GM21423 (cell line): ENCODE measurements at regions not wholly inside any gene's neighbourhood (a gene's known extent, or its start where the extent isn't known, plus 50 kb on each side); places are given as distances from the start of the nearest gene placed in this dataset.

Experiments
- ATAC-seq: cut with Tn5 transposase; IDR thresholded peaks from one replicate; pipeline ENCODE4 v1.9.1; 2021; ENCODE audit warnings: mild to moderate bottlenecking, moderate library complexity; ENCODE audit not compliant: unreplicated experiment

GRCh38 chr20:48257833-48258232, 472.6 kb upstream of the SULF2 start:
- no peak for ATAC-seq

- ATAC-seq = no peak
Observed at GRCh38 chr20:48247961-48248360, 462.7 kb upstream of the SULF2 start.

- no peak for ATAC-seq
Observed at GRCh38 chr20:48246061-48246790, 460.9 kb upstream of the SULF2 start.

- no peak for ATAC-seq
Observed at GRCh38 chr20:48242623-48243022, 457.3 kb upstream of the SULF2 start.

- ATAC-seq = no peak
Observed at GRCh38 chr20:48241482-48241881, 456.2 kb upstream of the SULF2 start.

GRCh38 chr20:48238781-48239180, 453.5 kb upstream of the SULF2 start:
- ATAC-seq = no peak

- ATAC-seq = no peak
Observed at GRCh38 chr20:48238326-48238725, 453.0 kb upstream of the SULF2 start.

GRCh38 chr20:48236000-48236970, 451.0 kb upstream of the SULF2 start:
- no peak for ATAC-seq

DNA sequence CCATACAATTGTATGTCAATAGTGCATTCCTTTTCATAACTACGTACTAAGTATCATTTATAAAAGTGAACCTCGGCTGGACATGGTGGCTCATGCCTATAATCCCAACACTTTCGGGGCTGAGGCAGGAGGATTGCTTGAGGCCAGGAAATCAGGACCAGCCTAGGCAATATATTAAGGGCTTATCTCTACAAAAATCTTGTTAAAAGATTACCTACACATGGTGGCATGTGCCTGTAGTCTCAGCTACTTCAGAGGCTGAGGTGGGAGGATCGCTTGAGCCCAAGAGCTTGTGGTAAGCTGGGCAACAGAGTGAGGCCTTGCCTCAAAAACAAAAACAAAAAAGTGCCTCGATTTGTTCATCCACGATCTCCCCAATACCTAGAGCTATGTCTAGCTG, 449.7 kb upstream of the SULF2 start:
- ATAC-seq = no peak

DNA sequence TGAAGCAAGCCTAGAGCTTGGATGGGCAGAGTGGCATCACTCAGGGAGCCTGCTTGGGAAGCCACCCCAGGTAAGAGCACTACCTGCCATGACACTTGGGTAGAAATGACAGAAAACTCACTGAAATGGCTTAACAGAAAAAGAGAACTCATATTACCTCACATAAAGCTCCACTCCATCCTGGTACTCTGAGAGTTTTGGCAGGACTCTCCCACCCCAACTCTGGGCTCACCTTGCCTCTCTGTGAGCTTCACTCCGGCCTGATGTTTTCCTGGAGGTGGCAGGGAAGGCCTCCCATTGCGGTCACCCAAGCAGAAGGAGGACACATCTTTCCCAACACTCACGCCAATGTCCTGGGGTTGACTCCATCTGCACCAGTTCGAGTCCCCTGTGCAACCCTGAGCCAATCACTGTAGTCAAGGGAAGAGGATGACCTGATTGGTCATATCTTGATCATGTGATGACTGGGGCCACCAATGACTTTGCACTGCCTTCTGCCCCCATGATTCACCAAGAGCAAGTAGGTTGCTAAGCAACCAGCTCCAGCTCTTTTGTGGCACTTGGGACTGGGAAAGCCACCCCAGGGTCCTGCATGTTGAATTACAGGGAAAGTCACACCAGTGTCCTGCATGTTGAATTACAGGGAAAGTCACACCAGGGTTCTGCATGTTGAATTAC, 446.1 kb upstream of the SULF2 start:
- ATAC-seq = no peak

DNA sequence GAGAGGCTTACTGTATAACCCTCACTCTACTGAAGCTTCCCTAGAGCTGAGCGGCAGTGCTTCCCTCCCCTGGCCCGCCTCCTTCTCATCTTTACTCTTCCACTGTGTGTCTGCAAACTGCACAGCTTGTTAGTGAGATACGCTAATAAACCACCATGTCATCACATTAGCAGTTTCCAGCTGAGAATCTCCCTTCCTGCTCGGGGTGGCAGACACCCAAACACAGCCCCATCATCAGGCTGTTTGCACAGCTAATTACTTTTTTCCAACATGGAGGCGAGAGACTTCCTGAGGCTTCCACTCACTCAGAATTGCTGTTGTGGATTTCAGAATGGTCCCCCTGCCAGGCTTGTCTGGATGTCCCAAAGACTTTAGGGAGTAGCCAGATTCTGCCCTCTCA, 444.9 kb upstream of the SULF2 start:
- no peak for ATAC-seq

DNA sequence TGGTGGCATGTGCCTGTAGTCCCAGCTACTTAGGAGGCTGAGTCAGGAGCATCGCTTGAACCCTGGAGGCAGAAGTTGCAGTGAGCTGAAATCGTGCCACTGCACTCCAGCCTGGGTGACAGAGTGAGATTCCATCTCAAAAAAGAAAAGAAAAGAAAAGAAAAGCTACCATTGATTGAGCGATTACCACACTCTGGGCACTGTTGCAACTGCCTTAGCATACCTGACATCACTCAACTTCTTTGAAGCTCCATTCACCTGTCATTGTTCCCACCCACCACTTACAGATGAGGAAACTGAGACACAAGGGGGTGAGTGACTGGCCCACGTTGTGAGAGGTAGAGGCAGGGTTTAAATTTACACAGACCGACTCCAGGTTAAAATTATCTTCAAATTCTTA, 442.1 kb upstream of the SULF2 start:
- no peak for ATAC-seq

GRCh38 chr20:48226642-48227041, 441.4 kb upstream of the SULF2 start:
- no peak for ATAC-seq

DNA sequence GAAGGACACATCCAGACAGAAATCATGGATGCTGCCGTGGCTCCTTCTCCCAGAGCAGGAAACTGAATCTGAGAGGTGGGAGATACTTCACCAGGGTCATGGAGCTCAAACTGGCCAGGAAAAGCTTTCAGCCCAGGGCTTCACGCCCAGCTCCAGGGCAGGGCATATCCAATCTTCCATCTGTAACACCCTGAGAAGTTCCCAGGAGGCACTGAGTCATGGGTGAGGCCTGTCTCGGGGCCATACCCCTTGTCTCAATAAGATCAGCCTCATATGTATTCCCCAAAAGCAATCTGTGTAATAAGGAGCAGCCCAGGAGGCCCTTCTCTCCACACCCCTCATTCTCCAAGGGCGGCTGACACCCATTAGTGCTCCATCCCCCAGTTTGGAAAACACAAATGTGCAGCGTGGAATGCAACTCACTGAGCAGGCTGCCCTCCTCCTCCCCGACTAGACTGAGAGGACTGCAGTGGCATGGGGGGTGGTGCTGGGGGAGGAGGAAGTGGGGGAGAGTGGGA, 439.3 kb upstream of the SULF2 start:
- ATAC-seq = no peak

- no peak for ATAC-seq
Observed at GRCh38 chr20:48223715-48224114, 438.4 kb upstream of the SULF2 start.

DNA sequence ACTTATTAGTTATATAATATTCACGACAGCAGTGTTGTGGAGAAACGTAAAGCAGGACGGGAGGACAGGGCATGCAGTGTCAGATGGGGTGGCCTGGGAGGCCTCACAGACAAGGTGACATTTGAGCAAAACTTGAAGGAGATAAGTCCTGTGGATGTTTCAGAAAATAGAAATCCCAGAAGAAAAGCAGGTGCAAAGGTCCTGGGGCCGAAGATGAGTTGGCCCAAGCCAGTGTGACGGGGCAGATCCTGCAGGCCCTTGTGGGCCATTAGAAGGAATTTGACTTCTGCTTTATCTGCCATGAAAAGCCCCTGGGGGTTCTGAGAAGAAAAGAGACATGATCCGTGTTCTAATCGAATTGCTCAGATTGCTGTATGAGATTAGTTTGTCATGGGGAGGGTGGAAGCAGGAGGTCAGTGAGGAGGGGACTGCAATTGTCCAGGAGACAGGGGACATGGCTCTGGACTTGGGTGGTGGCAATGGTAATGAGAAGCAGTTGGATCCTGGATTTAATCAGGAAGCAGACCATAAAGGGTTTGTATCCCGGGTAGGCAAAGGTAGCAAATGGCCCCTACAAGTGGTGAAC, 437.4 kb upstream of the SULF2 start:
- no peak for ATAC-seq

DNA sequence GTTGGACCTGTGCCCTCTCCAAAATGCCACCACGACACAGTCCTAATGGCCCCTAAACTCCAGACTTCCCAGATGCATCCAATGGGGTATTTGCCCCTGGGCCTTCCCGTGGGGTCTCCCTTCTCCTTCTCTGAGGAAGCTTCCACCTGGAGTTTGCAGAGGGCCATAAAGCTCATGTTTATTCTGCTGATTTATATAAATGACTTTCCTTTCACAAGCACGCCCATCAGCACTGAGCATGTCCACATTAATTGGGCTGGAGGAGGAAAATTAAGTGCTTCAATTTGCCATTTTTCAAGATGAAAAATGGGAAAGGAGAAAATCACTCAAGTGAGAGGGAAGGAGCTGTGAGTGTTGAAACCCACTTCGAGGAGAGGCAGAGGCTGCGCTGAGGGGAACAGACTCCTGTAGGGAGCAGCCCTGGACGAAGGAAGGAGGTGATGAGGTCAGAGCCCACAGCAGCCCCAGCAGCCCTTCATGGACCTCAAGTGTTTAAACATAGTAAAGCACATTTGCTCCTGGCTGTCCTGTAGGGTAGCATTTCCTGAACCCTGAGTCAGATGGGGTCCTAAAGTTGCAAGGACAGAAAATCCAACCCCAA, 434.9 kb upstream of the SULF2 start:
- no peak for ATAC-seq

DNA sequence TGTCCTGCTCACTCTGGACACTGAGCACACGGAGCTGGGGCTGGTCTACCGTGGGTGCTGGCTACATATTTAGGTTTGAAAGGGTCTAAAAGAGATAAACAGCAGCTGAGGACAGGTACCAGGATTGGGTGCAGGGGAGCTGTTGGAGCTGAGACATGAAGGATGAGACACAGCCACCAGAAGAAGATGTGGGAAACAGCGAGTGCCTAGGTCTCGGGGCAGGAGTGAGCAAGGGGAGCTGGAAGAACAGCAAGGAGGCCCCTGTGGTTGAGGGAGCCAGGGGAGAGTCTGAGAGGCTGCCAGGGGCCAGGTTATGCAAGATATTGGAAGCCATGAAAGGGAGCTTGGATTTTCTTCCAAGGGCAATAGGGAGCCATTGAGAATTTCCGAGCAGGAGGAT, 434.0 kb upstream of the SULF2 start:
- no peak for ATAC-seq

DNA sequence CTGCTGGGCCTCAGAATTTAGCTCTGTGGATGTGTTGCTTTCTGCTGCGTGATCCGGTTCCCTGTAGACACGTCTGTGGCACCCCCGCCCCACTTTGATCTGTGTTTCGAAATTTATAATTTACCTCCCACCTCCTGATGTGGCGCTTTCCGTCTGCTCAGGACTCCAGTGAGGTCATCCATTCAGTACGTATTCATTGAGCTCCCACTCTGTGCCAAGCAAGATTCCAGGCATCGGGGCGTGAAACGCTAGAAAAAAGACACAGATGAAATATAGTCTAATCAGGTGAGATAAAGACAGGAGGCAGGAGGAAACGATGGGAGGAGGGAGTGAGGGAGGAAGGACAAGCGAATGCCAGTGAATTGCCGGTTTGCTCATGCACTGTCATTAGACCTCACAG, 431.9 kb upstream of the SULF2 start:
- ATAC-seq = no peak

DNA sequence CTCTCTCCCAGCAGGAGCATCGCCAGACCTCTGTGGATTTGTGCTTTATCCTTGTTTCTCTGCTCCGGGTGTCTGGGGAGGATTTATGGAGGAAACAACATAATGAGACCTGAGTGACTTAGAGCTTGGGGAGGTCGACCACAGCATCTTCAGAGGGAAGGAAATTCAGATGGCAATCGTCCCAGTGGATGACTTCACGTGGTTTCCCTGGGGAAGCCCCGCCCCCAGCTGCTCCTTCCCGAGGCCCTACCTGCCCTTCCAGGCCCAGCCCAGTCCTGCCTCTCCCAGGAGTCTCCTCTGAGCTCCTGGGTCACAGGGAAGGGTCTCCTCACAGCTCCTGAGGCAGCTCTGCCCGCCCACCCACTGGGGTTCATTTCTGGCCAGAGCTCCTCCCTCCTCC, 430.3 kb upstream of the SULF2 start:
- no peak for ATAC-seq

GRCh38 chr20:48214601-48215000, 429.3 kb upstream of the SULF2 start:
- no peak for ATAC-seq
